Karpas-422 (cell line): ENCODE measurements at regions not wholly inside any gene's neighbourhood (a gene's known extent, or its start where the extent isn't known, plus 50 kb on each side); places are given as distances from the start of the nearest gene placed in this dataset.

Experiments used
- DNase-seq: peaks from one replicate; pipeline ENCODE4 v3.0.0-alpha.2; 2015
- H2AFZ ChIP-seq: fragments of 200-600 bp; sonication (generic); 2 replicates; pipeline ENCODE4 v1.6.1; 2014; ENCODE audit warnings: antibody characterized with exemption, low read length, mixed read lengths
- H3K27ac ChIP-seq: fragments of 200-600 bp; sonication (generic); 2 replicates; pipeline ENCODE4 v1.5.1; 2014; ENCODE audit warnings: mild to moderate bottlenecking, low read length, moderate library complexity
- H3K27me3 ChIP-seq: fragments of 200-600 bp; sonication (generic); 2 replicates; pipeline ENCODE4 v1.6.1; 2014; ENCODE audit warnings: low read length, mixed read lengths
- H3K36me3 ChIP-seq: fragments of 200-600 bp; sonication (generic); 2 replicates; pipeline ENCODE4 v1.6.1; 2014; ENCODE audit warnings: low read length, mixed read lengths; ENCODE audit not compliant: insufficient read depth
- H3K4me1 ChIP-seq: fragments of 200-600 bp; sonication (generic); 2 replicates; pipeline ENCODE4 v1.6.1; 2014; ENCODE audit warnings: mild to moderate bottlenecking, low read length, mixed read lengths
- H3K4me2 ChIP-seq: fragments of 200-600 bp; sonication (generic); 2 replicates; pipeline ENCODE4 v1.6.1; 2014; ENCODE audit warnings: low read length, low read depth, mild to moderate bottlenecking; ENCODE audit not compliant: poor library complexity, severe bottlenecking
- H3K4me3 ChIP-seq: fragments of 200-600 bp; sonication (generic); 2 replicates; pipeline ENCODE4 v1.5.1; 2014; ENCODE audit warnings: mild to moderate bottlenecking, antibody characterized with exemption, low read length, mixed read lengths
- H3K79me2 ChIP-seq: fragments of 200-600 bp; sonication (generic); 2 replicates; pipeline ENCODE4 v1.6.1; 2014; ENCODE audit warnings: mild to moderate bottlenecking, low read length, mixed read lengths
- H3K9ac ChIP-seq: fragments of 200-600 bp; sonication (generic); 2 replicates; pipeline ENCODE4 v1.6.0; 2014; ENCODE audit warnings: low read length
- H3K9me2 ChIP-seq: fragments of 200-600 bp; sonication (generic), shearing (Covaris generic); replicated peaks from 2 replicates; pipeline ENCODE4 v1.6.0; 2014; ENCODE audit warnings: mild to moderate bottlenecking, low read length, moderate library complexity; ENCODE audit not compliant: insufficient read depth
- H3K9me3 ChIP-seq: fragments of 300-700, 200-600 bp; sonication (generic); 2 replicates; pipeline ENCODE4 v1.6.1; 2014; ENCODE audit warnings: low read length, mixed read lengths
- H4K20me1 ChIP-seq: fragments of 200-600 bp; sonication (generic); 2 replicates; pipeline ENCODE4 v1.6.1; 2014; ENCODE audit warnings: mild to moderate bottlenecking, antibody characterized with exemption, low read length, low read depth; ENCODE audit not compliant: insufficient read depth

- H3K4me2 ChIP-seq, result no peak overlapping the region
- H2AFZ ChIP-seq, result no peak overlapping the region
- H3K4me3 ChIP-seq, result no peak overlapping the region
Observed at GRCh38 chr17:22654447-22654846, 962.1 kb downstream of the KCNJ18 start.

GRCh38 chr17:22669721-22670120 is 977.4 kb downstream of the KCNJ18 start:
- no peak for DNase-seq
- Histone ChIP-seq H3K27me3 (no peaks in the 10 kb centered on the region), H3K36me3 (no peaks in the 10 kb centered on the region), H3K4me3 (no peak overlapping the region), H3K9me3 (no peaks in the 10 kb centered on the region; the same call in 1 of the 2 replicates), H3K4me2 (no peak overlapping the region), H3K27ac (no peak overlapping the region), H3K4me1 (no peaks in the 10 kb centered on the region), H3K9ac (no peak overlapping the region), H2AFZ (no peak overlapping the region), H4K20me1 (no peaks in the 10 kb centered on the region), H3K9me2 (no peaks in the 10 kb centered on the region), H3K79me2 (no peaks in the 10 kb centered on the region)

More at GRCh38 chr17:22654447-22654846, 962.1 kb downstream of the KCNJ18 start:
- Histone ChIP-seq H4K20me1 (no peaks in the 10 kb centered on the region), H3K36me3 (no peaks in the 10 kb centered on the region), H3K9ac (no peak overlapping the region), H3K4me1 (no peaks in the 10 kb centered on the region), H3K27me3 (no peaks in the 10 kb centered on the region), H3K27ac (no peak overlapping the region), H3K79me2 (no peaks in the 10 kb centered on the region), H3K9me2 (no peaks in the 10 kb centered on the region), H3K9me3 (no peaks in the 10 kb centered on the region)
- no peak for DNase-seq

GRCh38 chr17:22671110-22671509 is 978.8 kb downstream of the KCNJ18 start:
- Histone ChIP-seq H3K4me3 (no peak overlapping the region), H3K27ac (no peak overlapping the region), H3K27me3 (no peaks in the 10 kb centered on the region), H3K9ac (no peak overlapping the region), H3K79me2 (no peaks in the 10 kb centered on the region), H3K9me3 (peaks cover 7% of the 10 kb centered on the region), H3K4me2 (no peak overlapping the region), H2AFZ (no peak overlapping the region), H3K4me1 (no peaks in the 10 kb centered on the region), H4K20me1 (no peaks in the 10 kb centered on the region), H3K36me3 (no peaks in the 10 kb centered on the region), H3K9me2 (no peaks in the 10 kb centered on the region)
- DNase-seq, result no peak

- H3K4me1 ChIP-seq, result no peaks in the 10 kb centered on the region
- H3K9me3 ChIP-seq, result no peaks in the 10 kb centered on the region
- no peaks in the 10 kb centered on the region for H3K36me3 ChIP-seq
- H3K27me3 ChIP-seq, result no peaks in the 10 kb centered on the region
- H2AFZ ChIP-seq, result no peak overlapping the region
- H4K20me1 ChIP-seq, result no peaks in the 10 kb centered on the region
- no peaks in the 10 kb centered on the region for H3K79me2 ChIP-seq
- no peak overlapping the region for H3K4me2 ChIP-seq
- no peak overlapping the region for H3K4me3 ChIP-seq
- no peak overlapping the region for H3K9ac ChIP-seq
- no peak for DNase-seq
- no peaks in the 10 kb centered on the region for H3K9me2 ChIP-seq
- H3K27ac ChIP-seq, result no peak overlapping the region
Observed at GRCh38 chr17:22692066-22692805, 999.9 kb downstream of the KCNJ18 start.

DNA sequence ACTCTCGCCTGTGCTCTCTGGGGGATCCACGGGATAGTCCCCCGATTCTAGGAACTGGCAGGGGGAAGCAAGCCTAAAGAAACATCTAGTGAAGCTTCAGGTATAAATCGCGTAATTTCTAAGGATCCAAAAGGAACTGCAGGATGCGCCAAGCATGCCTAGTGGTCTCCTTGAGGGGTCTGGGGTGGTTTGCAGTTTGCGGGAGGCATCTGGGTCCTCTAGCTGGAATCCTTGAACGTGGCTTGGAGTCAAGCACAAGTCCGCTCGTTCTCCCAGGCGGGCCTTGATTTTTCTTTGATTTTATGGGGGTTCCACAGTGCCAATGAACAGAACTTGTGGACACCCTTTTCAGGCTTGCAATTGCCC is 1000.5 kb downstream of the KCNJ18 start:
- no peaks in the 10 kb centered on the region for H4K20me1 ChIP-seq
- 0 out of 2 replicates have a peak, but pooled peaks cover under 1% of the 10 kb centered on the region for H3K9me3 ChIP-seq
- no peaks in the 10 kb centered on the region for H3K27me3 ChIP-seq
- no peak overlapping the region for H3K4me2 ChIP-seq
- H3K9me2 ChIP-seq, result no peaks in the 10 kb centered on the region
- H3K4me1 ChIP-seq, result no peaks in the 10 kb centered on the region
- no peak overlapping the region for H3K4me3 ChIP-seq
- H3K9ac ChIP-seq, result no peak overlapping the region
- H3K79me2 ChIP-seq, result no peaks in the 10 kb centered on the region
- no peak overlapping the region for H3K27ac ChIP-seq
- H2AFZ ChIP-seq, result no peak overlapping the region
- no peak for DNase-seq
- H3K36me3 ChIP-seq, result no peaks in the 10 kb centered on the region

GRCh38 chr17:22694362-22695227 is 1002.3 kb downstream of the KCNJ18 start:
- Histone ChIP-seq H3K79me2 (no peaks in the 10 kb centered on the region), H3K27me3 (no peaks in the 10 kb centered on the region; the same call in 1 of the 2 replicates), H3K4me3 (no peak overlapping the region), H3K9me3 (peaks cover 3% of the 10 kb centered on the region; the same call in 1 of the 2 replicates), H3K36me3 (no peaks in the 10 kb centered on the region), H2AFZ (no peak overlapping the region), H3K27ac (no peak overlapping the region), H3K4me1 (no peaks in the 10 kb centered on the region), H3K9ac (no peak overlapping the region), H3K9me2 (no peaks in the 10 kb centered on the region), H3K4me2 (no peak overlapping the region), H4K20me1 (no peaks in the 10 kb centered on the region)
- DNase-seq, result no peak

- no peak overlapping the region for H3K4me2 ChIP-seq
- no peaks in the 10 kb centered on the region for H3K36me3 ChIP-seq
- DNase-seq, result no peak
- no peaks in the 10 kb centered on the region for H3K79me2 ChIP-seq
- no peak overlapping the region for H3K4me3 ChIP-seq
- peaks cover 3% of the 10 kb centered on the region; the same call in 1 of the 2 replicates for H3K9me3 ChIP-seq
- H2AFZ ChIP-seq, result no peak overlapping the region
- H3K9ac ChIP-seq, result no peak overlapping the region
- no peaks in the 10 kb centered on the region; the same call in 1 of the 2 replicates for H3K27me3 ChIP-seq
- H3K9me2 ChIP-seq, result no peaks in the 10 kb centered on the region
- H3K27ac ChIP-seq, result no peak overlapping the region
- no peaks in the 10 kb centered on the region for H3K4me1 ChIP-seq
- H4K20me1 ChIP-seq, result no peaks in the 10 kb centered on the region
Observed at GRCh38 chr17:22695228-22695619, 1002.9 kb downstream of the KCNJ18 start.

DNA sequence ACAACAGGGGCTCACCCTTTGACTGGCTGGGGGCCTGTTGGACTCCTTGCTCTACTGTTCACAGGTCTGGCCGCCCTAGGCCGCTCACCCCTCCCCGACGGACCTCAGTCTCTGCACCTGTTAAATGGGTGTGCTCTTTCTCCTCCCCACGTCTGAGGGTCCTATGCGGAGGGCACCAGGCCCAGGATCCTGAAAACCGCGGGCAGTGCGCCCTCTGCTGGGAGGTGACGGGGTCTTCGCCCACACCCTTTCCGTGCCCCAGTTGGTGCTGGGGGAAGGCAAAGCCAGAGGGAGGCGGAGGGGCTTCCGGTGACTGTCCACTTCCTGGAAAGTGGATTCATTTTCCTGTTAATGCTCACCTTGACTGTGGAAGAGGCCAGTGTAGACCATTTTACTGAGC is 1010.9 kb downstream of the KCNJ18 start:
- no peaks in the 10 kb centered on the region for H3K79me2 ChIP-seq
- H3K4me3 ChIP-seq, result no peak overlapping the region
- no peak overlapping the region for H2AFZ ChIP-seq
- no peak overlapping the region for H3K27ac ChIP-seq
- peak; percentile 72 for DNase-seq
- H4K20me1 ChIP-seq, result no peaks in the 10 kb centered on the region
- H3K27me3 ChIP-seq, result no peaks in the 10 kb centered on the region; the same call in 1 of the 2 replicates
- no peak overlapping the region for H3K4me2 ChIP-seq
- no peaks in the 10 kb centered on the region for H3K4me1 ChIP-seq
- no peaks in the 10 kb centered on the region; the same call in 1 of the 2 replicates for H3K9me3 ChIP-seq
- H3K36me3 ChIP-seq, result no peaks in the 10 kb centered on the region
- H3K9me2 ChIP-seq, result no peaks in the 10 kb centered on the region
- H3K9ac ChIP-seq, result no peak overlapping the region
